Esophagus squamous epithelium (tissue), 4 donors: ENCODE measurements at regions not wholly inside any gene's neighbourhood (a gene's known extent, or its start where the extent isn't known, plus 50 kb on each side); places are given as distances from the start of the nearest gene placed in this dataset.

Source experiments
- POLR2A ChIP-seq, 4 donors: fragments of 450-650 bp; IDR thresholded peaks; one replicate each; pipeline ENCODE4 v1.6.1; 2017; ENCODE audit warnings: antibody characterized with exemption in 4 of 4, mild to moderate bottlenecking in 4 of 4, moderate library complexity in 3 of 4
- TF ChIP-seq, protein P1 (sequence below), 6 experiments: fragments of 450-650 bp in 4 of 6; fragments of 200-600 bp in 2 of 6; sonication (generic) in 2 of 6; IDR thresholded peaks; one replicate each; pipeline ENCODE4 v1.5.1; 2016 to 2019; ENCODE audit warnings: antibody characterized with exemption in 6 of 6, mild to moderate bottlenecking in 4 of 6, moderate library complexity in 4 of 6

DNA sequence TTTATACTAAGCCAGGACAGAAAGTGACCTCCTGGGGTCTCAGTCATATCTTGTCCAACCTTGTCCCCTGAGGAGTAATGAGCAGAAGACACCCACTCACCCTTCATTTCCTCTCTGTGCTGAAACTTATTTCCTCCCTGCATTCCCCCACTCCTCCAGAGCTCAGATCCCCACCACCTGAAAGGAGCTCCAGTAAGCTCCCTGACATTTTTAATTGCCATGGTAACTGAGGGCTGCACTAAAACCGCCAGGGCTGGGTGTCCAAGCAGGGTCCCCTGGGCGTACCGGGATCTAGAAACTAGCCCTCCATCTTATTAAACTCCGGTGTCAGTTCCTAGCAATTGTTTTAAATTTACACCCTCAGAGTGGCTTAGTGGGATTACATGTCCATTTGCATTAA lies 393.3 kb upstream of the HNRNPA3 start:
- TF ChIP-seq, protein P1, sequence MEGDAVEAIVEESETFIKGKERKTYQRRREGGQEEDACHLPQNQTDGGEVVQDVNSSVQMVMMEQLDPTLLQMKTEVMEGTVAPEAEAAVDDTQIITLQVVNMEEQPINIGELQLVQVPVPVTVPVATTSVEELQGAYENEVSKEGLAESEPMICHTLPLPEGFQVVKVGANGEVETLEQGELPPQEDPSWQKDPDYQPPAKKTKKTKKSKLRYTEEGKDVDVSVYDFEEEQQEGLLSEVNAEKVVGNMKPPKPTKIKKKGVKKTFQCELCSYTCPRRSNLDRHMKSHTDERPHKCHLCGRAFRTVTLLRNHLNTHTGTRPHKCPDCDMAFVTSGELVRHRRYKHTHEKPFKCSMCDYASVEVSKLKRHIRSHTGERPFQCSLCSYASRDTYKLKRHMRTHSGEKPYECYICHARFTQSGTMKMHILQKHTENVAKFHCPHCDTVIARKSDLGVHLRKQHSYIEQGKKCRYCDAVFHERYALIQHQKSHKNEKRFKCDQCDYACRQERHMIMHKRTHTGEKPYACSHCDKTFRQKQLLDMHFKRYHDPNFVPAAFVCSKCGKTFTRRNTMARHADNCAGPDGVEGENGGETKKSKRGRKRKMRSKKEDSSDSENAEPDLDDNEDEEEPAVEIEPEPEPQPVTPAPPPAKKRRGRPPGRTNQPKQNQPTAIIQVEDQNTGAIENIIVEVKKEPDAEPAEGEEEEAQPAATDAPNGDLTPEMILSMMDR (IDR thresholded peaks at IDR 0.05) = no peak
- no peak for TF ChIP-seq POLR2A (IDR thresholded peaks at IDR 0.05)
